H9 (cell line): ENCODE measurements at regions not wholly inside any gene's neighbourhood (a gene's known extent, or its start where the extent isn't known, plus 50 kb on each side); places are given as distances from the start of the nearest gene placed in this dataset.

Experiments used
- DNase-seq: peaks from one replicate; pipeline ENCODE4 v3.0.0-alpha.2; 2017
- H2AFZ ChIP-seq: one replicate; pipeline ENCODE4 v1.6.1; 2013; ENCODE audit warnings: mild to moderate bottlenecking, low read length, control low read depth, moderate library complexity
- H2AK5ac ChIP-seq: 2 replicates; pipeline ENCODE4 v1.6.1; 2013; ENCODE audit warnings: low read length, control low read depth, mixed read lengths; ENCODE audit not compliant: insufficient read length
- H2BK120ac ChIP-seq: one replicate; pipeline ENCODE4 v1.6.1; 2013; ENCODE audit warnings: low read depth, mild to moderate bottlenecking, low read length, control low read depth, inconsistent platforms; ENCODE audit not compliant: poor library complexity, severe bottlenecking
- H2BK12ac ChIP-seq: 2 replicates; pipeline ENCODE4 v1.6.1; 2013; ENCODE audit warnings: low read length, control low read depth, mixed read lengths, low read depth; ENCODE audit not compliant: insufficient read length
- H2BK15ac ChIP-seq: 2 replicates; pipeline ENCODE4 v1.6.1; 2013; ENCODE audit warnings: low read depth, low read length, control low read depth
- H2BK20ac ChIP-seq: one replicate; pipeline ENCODE4 v1.6.1; 2013; ENCODE audit warnings: low read depth, mild to moderate bottlenecking, low read length, control low read depth, inconsistent platforms; ENCODE audit not compliant: poor library complexity, severe bottlenecking
- H2BK5ac ChIP-seq: 2 replicates; pipeline ENCODE4 v1.6.1; 2013; ENCODE audit warnings: low read length, control low read depth, mixed read lengths; ENCODE audit not compliant: insufficient read length
- H3K14ac ChIP-seq: 2 replicates; pipeline ENCODE4 v1.6.1; 2013; ENCODE audit warnings: low read length, control low read depth; ENCODE audit not compliant: insufficient read depth
- H3K18ac ChIP-seq: 2 replicates; pipeline ENCODE4 v1.6.1; 2013; ENCODE audit warnings: low read depth, mild to moderate bottlenecking, mixed read lengths, low read length, control low read depth; ENCODE audit not compliant: insufficient read length
- H3K23ac ChIP-seq: 2 replicates; pipeline ENCODE4 v1.6.1; 2013; ENCODE audit warnings: low read length, control low read depth, mixed read lengths, low read depth; ENCODE audit not compliant: insufficient read length
- H3K23me2 ChIP-seq: 2 replicates; pipeline ENCODE4 v1.6.1; 2013; ENCODE audit warnings: low read depth, mild to moderate bottlenecking, mixed read lengths, low read length, control low read depth; ENCODE audit not compliant: insufficient read length, poor library complexity, severe bottlenecking
- H3K27ac ChIP-seq: 2 replicates; pipeline ENCODE4 v1.5.1; 2013; ENCODE audit warnings: low read length, control low read depth, mixed read lengths, low read depth; ENCODE audit not compliant: insufficient read length
- H3K27me3 ChIP-seq: 2 replicates; pipeline ENCODE4 v1.6.1; 2013; ENCODE audit warnings: low read length, control low read depth, inconsistent platforms; ENCODE audit not compliant: insufficient read depth
- H3K4ac ChIP-seq: 2 replicates; pipeline ENCODE4 v1.6.1; 2013; ENCODE audit warnings: low read depth, mild to moderate bottlenecking, control low read depth, inconsistent platforms, low read length, moderate library complexity
- H3K4me1 ChIP-seq: 2 replicates; pipeline ENCODE4 v1.6.1; 2013; ENCODE audit warnings: low read length, control low read depth, inconsistent platforms; ENCODE audit not compliant: insufficient read depth
- H3K4me2 ChIP-seq: 2 replicates; pipeline ENCODE4 v1.6.1; 2013; ENCODE audit warnings: low read length, control low read depth, mixed read lengths; ENCODE audit not compliant: insufficient read length, insufficient read depth
- H3K56ac ChIP-seq: 2 replicates; pipeline ENCODE4 v1.6.1; 2013; ENCODE audit warnings: low read depth, mild to moderate bottlenecking, mixed read lengths, low read length, control low read depth; ENCODE audit not compliant: insufficient read length
- H3K79me1 ChIP-seq: 2 replicates; pipeline ENCODE4 v1.6.1; 2013; ENCODE audit warnings: low read depth, mild to moderate bottlenecking, moderate library complexity, low read length, control low read depth, inconsistent platforms; ENCODE audit not compliant: insufficient read depth, poor library complexity, severe bottlenecking
- H3K79me2 ChIP-seq: 2 replicates; pipeline ENCODE4 v1.6.1; 2013; ENCODE audit warnings: low read length, control low read depth, inconsistent platforms; ENCODE audit not compliant: insufficient read depth
- H3K9ac ChIP-seq: 2 replicates; pipeline ENCODE4 v1.6.1; 2013; ENCODE audit warnings: low read length, control low read depth, mixed read lengths; ENCODE audit not compliant: insufficient read length; ENCODE audit errors: extremely low read depth
- H3K9me3 ChIP-seq: one replicate; pipeline ENCODE4 v1.6.1; 2013; ENCODE audit warnings: low read depth, low read length, inconsistent platforms; ENCODE audit not compliant: control insufficient read depth
- H3T11ph ChIP-seq: one replicate; pipeline ENCODE4 v1.6.1; 2013; ENCODE audit warnings: mild to moderate bottlenecking, low read length, control low read depth, inconsistent platforms
- H4K20me1 ChIP-seq: one replicate; pipeline ENCODE4 v1.6.1; 2013; ENCODE audit not compliant: control insufficient read depth, insufficient read length, insufficient read depth
- H4K5ac ChIP-seq: 2 replicates; pipeline ENCODE4 v1.6.1; 2013; ENCODE audit warnings: low read depth, mild to moderate bottlenecking, mixed read lengths, low read length, control low read depth; ENCODE audit not compliant: insufficient read length
- H4K8ac ChIP-seq: replicated peaks from 2 replicates; pipeline ENCODE4 v1.6.1; 2013; ENCODE audit warnings: low read length, control low read depth, mixed read lengths, low read depth; ENCODE audit not compliant: insufficient read length
- H4K91ac ChIP-seq: 2 replicates; pipeline ENCODE4 v1.6.1; 2013; ENCODE audit warnings: low read depth, mild to moderate bottlenecking, moderate library complexity, mixed read lengths, low read length, control low read depth; ENCODE audit not compliant: insufficient read length
- H3K27ac Mint-ChIP-seq, 3 experiments: 2 replicates in 2 of 3; 3 replicates in 1 of 3; pipeline ENCODE4 v1.8.0; 2020 to 2021; ENCODE audit warnings: mixed read lengths in 3 of 3, mild to moderate bottlenecking in 1 of 3, moderate library complexity in 1 of 3
- H3K27me3 Mint-ChIP-seq: 2 replicates; pipeline ENCODE4 v1.8.0; 2021; ENCODE audit warnings: low read depth, mild to moderate bottlenecking, moderate library complexity, mixed read lengths
- H3K36me3 Mint-ChIP-seq, 3 experiments: 2 replicates in 2 of 3; 3 replicates in 1 of 3; pipeline ENCODE4 v1.8.0; 2020 to 2021; ENCODE audit warnings: low read depth in 3 of 3, mixed read lengths in 3 of 3; ENCODE audit not compliant: insufficient read depth in 1 of 3
- H3K4me1 Mint-ChIP-seq, 2 experiments: 2 replicates each; pipeline ENCODE4 v1.8.0; 2020; ENCODE audit warnings: mixed read lengths in 2 of 2
- H3K4me3 Mint-ChIP-seq, 2 experiments: 2 replicates in 1 of 2; 3 replicates in 1 of 2; pipeline ENCODE4 v1.8.0; 2020 to 2021; ENCODE audit warnings: mild to moderate bottlenecking in 2 of 2, mixed read lengths in 2 of 2, moderate library complexity in 1 of 2
- H3K9me3 Mint-ChIP-seq, 2 experiments: 2 replicates in 1 of 2; 3 replicates in 1 of 2; pipeline ENCODE4 v1.8.0; 2020; ENCODE audit warnings: mild to moderate bottlenecking in 2 of 2, mixed read lengths in 2 of 2, moderate library complexity in 1 of 2
- WGBS: extraction: QIAGEN DNeasy Blood & Tissue Kit; methylation state at CpG from one replicate; pipeline ENCODE4 v1.1.7; 2013; ENCODE audit warnings: missing lambda C conversion rate, low lambda C conversion rate, mixed read lengths; ENCODE audit not compliant: insufficient read length; ENCODE audit errors: extremely low coverage; 5-methylcytosine and 5-hydroxymethylcytosine counted together
- TF ChIP-seq, protein P1 (sequence below): fragments of 200-600 bp; sonication (generic); conservative IDR thresholded peaks from 3 replicates; pipeline ENCODE4 v1.8.0; 2021; ENCODE audit warnings: antibody characterized with exemption, mild to moderate bottlenecking

DNA sequence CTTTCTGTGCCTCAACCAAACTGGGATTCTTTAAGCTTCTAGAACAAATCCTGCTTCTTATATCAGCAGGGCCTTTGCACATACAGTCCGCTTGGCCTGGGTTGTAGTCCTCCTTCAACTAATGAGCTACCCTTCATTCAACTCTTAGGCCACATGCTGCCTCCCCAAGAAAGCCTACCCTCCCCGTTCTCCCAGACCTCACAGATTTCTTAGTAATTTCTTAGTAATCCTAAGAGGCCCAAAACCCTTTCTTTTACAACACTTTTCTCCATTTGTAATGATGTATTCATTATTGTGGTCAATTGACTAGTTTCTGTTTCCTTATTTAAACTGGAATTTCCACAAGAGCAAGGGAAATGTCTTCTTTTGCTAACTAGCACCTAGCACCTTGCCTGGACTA lies 233.1 kb downstream of the PPP1R2C start:
- H3K4me2 ChIP-seq, result no peak overlapping the region
- no peak overlapping the region for H2BK20ac ChIP-seq
- no peak overlapping the region for H2AK5ac ChIP-seq
- H4K8ac ChIP-seq, result no peak overlapping the region
- H3K14ac ChIP-seq, result no peak overlapping the region
- H3K4me3 Mint-ChIP-seq, result no peak overlapping the region
- H3K79me2 ChIP-seq, result no peaks in the 10 kb centered on the region
- no peaks in the 10 kb centered on the region for H3K27me3 ChIP-seq
- H2BK5ac ChIP-seq, result no peak overlapping the region
- no peaks in the 10 kb centered on the region for H3K27me3 Mint-ChIP-seq
- TF ChIP-seq, protein P1, sequence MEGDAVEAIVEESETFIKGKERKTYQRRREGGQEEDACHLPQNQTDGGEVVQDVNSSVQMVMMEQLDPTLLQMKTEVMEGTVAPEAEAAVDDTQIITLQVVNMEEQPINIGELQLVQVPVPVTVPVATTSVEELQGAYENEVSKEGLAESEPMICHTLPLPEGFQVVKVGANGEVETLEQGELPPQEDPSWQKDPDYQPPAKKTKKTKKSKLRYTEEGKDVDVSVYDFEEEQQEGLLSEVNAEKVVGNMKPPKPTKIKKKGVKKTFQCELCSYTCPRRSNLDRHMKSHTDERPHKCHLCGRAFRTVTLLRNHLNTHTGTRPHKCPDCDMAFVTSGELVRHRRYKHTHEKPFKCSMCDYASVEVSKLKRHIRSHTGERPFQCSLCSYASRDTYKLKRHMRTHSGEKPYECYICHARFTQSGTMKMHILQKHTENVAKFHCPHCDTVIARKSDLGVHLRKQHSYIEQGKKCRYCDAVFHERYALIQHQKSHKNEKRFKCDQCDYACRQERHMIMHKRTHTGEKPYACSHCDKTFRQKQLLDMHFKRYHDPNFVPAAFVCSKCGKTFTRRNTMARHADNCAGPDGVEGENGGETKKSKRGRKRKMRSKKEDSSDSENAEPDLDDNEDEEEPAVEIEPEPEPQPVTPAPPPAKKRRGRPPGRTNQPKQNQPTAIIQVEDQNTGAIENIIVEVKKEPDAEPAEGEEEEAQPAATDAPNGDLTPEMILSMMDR, result no peak
- H3K18ac ChIP-seq, result no peak overlapping the region
- no CpG with 5 or more reads among the region's 2 CpGs for WGBS
- H2BK15ac ChIP-seq, result no peak overlapping the region
- H4K20me1 ChIP-seq, result no peaks in the 10 kb centered on the region
- H3K9me3 ChIP-seq, result no peaks in the 10 kb centered on the region
- H3T11ph ChIP-seq, result no peak overlapping the region
- H3K9me3 Mint-ChIP-seq, result peaks cover 0 to 34% of the 10 kb centered on the region in 2 experiments; a peak in 3 of 5 replicates
- no peak overlapping the region for H3K27ac ChIP-seq
- H2BK120ac ChIP-seq, result no peak overlapping the region
- no peak overlapping the region for H2BK12ac ChIP-seq
- H3K23ac ChIP-seq, result no peak overlapping the region
- H4K5ac ChIP-seq, result no peak overlapping the region
- H3K79me1 ChIP-seq, result no peaks in the 10 kb centered on the region
- no peak overlapping the region for H3K4ac ChIP-seq
- H3K4me1 ChIP-seq, result no peaks in the 10 kb centered on the region
- no peak overlapping the region for H2AFZ ChIP-seq
- no peak for DNase-seq
- no peak overlapping the region for H4K91ac ChIP-seq
- no peaks in the 10 kb centered on the region for H3K23me2 ChIP-seq
- H3K4me1 Mint-ChIP-seq, result peaks cover 3 to 8% of the 10 kb centered on the region in 2 experiments
- peaks cover 0 to 3% (median 2%) of the 10 kb centered on the region in 3 experiments; a peak in 4 of 7 replicates for H3K36me3 Mint-ChIP-seq
- no peak overlapping the region for H3K56ac ChIP-seq
- H3K9ac ChIP-seq, result no peak overlapping the region
- no peak overlapping the region for H3K27ac Mint-ChIP-seq
